ENCODE measurements at regions not wholly inside any gene's neighbourhood (a gene's known extent, or its start where the extent isn't known, plus 50 kb on each side); places are given as distances from the start of the nearest gene placed in this dataset.

DNA sequence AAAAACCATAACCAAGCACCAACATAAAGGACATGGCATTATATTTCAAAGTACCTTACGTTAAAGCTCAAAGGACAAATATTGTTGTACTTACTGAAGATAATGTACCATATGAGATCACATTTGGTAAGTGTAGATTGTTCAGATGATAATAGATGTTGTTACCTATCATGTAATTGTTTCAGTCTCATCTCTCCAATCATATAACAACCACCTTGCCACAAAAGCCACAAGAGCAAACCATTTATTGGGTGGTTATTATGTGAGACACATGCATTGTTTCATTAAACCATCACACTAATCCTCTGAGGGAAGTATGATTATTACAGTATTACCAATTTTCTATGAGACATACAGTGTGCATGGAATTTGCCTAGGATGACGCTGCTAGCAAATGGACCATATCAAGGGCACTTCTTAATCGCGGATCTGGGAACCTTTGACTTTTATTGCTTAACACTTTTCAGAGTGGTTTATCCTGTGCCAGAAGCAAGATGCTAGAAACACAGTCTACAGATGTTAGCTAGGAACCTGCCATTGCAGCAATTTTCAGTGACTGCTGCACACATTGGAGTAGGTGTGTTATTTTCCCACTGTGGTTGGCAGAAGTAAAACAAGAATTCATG lies 149.8 kb upstream of the AKIRIN2 start:
- no peak for DNase-seq (ENCODE audit: low read depth)

DNA sequence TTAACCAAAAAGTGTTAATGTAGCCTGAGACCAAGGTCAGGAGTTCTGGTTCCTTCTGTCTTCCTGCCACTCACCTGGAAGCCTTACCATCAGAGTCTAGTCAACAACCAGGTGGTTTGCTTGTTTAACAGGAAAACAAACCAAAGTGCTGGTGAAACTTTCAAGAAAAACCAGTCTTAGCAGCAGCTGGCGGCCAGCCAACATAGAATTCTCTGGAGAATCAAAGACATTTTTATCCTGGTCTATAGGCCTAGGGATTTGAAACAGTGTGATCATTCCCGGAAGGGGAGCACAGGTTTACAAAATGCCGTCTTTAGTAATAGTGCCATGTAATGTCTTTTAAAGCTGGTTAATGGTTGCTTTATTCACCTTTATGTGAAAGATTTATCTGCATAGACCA lies 146.6 kb upstream of the AKIRIN2 start:
- no peak for DNase-seq (ENCODE audit: low read depth)

DNA sequence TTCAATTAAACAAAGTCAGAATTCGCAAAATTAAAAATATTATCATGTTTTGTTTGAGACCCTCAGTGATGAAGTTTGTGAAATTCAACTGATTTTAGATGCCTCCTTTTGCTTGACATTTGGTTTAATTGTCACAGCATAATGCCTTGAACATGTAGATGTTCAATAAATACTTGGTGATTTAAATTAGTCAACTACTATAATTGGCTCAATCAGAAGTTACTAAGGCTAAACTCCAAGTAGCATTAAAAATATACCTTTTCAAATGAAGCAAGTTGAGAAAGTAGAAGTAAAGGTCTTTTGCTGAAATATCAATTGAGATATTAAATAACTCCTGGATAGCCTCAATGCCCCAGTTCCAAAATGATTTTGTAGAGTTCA lies 145.8 kb upstream of the AKIRIN2 start:
- no peak for DNase-seq (ENCODE audit: low read depth)

DNA sequence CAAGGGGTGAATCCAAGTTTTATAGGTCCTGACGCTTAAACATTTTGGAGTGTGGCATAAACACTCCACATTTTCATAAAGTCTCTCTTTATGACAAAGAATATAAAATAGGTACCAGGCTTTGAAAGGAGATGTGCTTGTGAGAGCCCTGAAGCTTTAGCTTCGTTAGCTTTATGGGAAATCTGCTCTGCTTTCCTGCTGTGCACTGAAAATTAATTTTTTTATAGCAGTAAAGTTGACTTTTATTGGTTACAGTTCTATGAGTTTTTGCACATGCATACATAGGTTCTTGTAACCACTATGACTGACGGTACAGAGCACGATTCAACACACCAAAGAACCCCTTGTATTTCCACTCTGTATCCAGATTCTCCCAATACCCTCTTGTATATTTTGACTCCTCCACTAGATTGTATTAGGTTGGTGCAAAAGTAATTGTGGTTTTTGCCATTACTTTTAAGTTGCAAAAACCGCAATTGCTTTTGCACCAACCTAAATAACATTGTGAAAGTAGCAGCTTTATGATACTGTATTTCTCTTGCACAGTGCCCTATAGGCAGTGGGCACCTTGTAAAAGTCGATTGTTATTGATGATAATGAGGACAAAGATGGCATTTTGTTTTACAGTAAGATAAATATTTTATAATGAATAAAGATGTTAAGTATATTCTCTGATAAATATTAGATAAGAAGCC lies 145.2 kb upstream of the AKIRIN2 start:
- DNase-seq (ENCODE audit: low read depth): no peak

DNA sequence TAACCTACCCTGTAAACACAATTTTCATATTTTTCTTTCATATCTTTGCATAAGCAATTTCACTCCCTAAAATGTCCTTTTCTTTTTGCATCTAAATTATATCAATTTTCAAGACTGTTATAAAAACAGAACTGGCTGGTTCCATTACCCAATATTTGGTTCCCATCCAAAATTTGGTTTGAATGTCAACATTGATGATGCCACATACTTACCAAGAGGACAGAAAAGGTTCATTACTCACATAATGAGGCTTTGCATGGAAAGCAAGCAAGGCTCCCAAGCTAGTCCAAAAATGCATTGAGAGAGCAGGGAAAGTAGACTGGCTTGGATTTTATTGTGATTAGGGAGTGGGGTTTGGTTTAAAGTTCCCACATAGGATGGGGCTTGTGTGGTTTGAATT lies 144.4 kb upstream of the AKIRIN2 start:
- DNase-seq (ENCODE audit: low read depth): no peak

DNA sequence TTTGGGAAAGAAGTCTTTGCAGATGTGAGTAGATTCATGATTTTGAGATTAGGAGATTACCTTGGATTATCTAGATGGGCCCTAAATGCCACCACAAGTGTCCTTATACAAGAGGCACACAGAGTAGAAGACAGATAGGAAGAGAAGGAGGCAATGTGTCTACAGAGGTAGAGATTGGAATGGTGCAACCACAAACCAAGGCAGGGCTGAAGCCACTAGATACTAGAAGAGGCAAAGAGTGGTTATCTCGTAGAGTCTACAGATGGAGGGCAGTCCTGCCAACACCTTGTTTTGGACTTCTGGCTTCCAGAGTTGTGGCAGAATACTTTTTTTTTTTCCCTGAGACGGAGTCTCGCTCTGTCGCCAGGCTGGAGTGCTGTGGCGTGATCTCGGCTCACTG lies 138.3 kb upstream of the AKIRIN2 start:
- no peak for DNase-seq (ENCODE audit: low read depth)

DNA sequence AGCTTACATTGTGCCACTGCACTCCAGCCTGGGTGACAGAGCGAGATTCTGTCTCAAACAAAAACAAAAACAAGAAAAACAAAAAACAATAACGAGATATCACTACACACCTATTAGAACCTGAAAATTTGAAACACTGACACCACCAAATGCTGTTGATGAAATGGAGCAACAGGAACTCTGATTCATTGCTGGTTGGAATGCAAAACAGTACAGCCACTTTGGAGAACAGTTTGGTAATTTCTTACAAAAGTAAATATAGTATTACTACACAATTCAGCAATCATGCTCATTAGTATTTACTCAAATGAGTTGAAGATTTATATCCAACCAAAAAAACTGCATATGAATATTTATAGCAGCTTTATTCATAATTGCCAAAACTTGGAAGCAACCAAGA lies 135.8 kb upstream of the AKIRIN2 start:
- no peak for DNase-seq (ENCODE audit: low read depth)

DNA sequence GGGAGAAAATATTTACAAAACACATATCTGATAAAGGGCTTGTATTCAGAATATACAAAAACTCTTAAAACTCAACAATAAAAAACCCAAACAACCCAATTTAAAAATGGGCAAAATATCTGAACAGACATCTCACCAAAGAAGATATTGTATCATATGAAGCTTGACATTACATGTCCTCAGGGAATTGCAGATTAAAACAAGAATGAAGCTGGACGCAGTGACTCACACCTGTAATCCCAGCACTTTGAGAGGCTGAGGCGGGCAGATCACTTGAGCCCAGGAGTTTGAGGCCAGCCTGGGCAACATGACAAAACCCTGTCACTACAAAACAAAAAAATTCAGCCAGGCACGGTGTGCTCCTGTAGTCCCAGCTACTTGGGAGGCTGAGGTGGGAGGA lies 135.4 kb upstream of the AKIRIN2 start:
- DNase-seq (ENCODE audit: low read depth): no peak

DNA sequence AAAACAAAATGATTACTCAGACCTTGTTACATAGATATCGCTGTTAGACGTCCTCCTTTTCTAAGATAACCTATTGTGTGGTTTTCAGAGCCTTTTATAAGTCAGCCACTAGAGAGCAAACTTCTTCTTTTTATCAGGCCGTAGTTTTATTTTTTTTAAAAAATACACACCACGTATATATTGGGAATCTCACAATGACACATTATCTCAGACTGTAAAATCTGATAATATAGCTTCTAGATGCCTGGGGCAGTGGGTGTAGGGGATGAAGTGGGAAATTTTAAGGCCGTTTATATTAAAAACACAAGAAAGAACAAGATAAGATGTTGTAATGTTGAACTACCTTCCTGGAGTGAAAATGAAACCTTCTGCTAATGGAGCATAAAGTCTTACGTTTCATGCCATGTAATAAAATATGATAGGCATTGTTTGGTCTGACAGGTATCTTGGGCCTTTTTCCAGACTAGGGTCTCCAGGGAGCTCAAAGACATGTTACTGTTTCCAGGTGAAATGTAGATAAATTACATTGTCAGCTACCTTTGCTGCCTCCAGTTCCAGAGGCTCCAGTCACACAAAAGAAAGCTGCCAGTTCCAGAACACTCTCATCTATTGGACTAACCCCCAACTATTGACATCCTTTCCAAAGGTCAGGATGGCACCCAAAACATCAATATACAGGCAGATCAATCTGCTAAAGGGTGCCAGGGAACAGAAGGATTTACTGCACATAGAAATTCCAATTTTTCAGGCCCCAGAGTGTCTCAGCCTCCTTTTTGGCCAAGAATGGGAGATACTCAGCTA lies 130.2 kb upstream of the AKIRIN2 start:
- no peak for DNase-seq (ENCODE audit: low read depth)

DNA sequence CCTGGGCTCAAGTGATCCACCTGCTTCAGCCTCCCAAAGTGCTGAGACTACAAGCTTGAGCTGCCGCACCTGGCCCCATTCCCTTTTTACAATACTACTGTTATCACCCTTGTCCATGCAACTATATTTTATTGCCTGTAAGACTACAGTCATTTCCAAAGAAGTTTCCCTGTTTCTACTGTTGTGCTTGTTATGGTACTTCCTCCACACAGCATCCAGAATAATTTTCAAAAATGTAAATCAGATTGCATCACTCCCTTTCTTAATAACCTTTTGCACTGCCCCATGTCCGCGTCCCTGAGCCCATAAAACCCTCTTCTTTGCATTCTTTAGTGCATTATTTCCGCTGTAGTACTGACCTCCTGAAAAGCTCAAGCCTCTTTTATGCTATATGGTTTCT lies 128.9 kb upstream of the AKIRIN2 start:
- DNase-seq (ENCODE audit: low read depth): no peak

DNA sequence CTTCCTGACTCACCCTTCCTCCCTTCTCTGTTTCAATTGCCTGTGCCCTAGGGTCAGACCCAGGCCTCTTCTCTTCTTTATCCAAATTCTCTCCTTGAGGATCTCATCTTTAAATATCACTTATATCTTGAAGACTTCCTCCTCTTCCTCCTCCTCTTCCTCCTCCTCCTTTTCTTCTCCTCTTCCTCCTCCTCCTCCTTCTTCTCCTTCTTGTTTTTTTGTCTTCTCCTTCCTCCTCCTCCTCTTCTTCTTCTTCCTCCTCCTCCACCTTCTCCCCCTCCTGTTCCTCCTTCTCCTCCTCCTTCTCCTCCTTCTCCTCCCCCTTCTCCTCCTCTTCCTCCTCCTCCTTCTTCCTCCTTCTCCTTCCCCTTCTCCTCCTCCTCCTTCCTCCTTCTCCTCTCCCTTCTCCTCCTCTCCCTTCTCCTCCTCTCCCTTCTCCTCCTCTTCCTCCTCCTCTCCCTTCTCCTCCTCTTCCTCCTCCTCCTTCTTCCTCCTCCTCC lies 127.6 kb upstream of the AKIRIN2 start:
- DNase-seq (ENCODE audit: low read depth): no peak

DNA sequence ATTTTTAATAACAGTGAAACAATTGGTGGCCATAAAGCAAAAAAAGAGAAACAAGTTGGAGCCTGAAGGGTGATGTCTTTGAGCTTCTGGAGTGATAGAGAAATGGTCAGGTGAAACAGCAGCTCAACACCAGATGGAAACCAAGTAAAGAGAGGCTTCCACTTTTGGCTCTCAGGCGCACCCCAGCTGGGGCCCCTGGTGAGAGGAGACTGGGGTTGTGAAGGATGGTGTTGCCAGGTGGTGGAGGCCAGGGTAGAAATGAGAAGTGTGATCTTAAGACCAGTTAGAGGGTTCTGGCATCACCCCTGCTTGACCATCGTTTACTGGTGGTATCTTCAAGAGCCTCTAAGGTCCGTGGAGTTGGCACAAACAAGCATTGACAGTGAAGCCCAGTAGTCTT lies 126.0 kb upstream of the AKIRIN2 start:
- no peak for DNase-seq (ENCODE audit: low read depth)

DNA sequence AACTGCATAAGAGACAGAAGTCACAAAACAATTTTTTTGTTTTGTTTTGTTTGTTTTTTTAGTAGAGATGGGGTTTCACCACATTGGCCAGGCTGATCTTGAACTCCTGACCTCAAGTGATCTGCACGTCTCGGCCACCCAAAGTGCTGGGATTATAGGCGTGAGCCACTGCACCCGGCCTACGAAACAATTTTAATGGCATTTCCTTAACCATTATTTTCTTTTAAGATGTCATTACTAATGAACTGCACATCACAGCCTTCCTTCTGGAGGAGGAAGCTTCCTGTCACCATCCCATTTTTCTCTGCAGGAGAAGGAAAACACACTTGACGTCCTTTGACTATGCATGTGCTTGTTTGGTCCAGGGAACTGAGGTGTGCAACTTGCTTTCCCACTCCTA lies 125.3 kb upstream of the AKIRIN2 start:
- DNase-seq (ENCODE audit: low read depth): no peak

DNA sequence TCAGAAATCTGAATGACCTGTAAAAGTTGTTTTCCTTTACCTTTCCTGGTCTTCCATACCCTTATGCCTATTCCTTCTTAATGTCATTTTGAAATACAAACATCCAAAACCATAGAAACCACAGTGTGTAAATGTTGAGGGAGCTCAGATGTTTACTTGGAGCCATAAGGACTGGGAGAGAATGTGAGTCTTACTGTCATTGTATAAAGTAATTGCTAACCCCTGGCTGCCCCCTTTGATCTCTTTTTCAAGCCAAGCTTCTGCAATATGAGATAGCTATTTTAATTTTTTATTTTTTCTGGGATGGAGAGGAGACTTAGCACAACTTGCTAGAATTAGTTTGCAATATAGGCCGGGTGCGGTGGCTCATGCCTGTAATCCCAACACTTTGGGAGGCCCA lies 124.4 kb upstream of the AKIRIN2 start:
- DNase-seq (ENCODE audit: low read depth): no peak

DNA sequence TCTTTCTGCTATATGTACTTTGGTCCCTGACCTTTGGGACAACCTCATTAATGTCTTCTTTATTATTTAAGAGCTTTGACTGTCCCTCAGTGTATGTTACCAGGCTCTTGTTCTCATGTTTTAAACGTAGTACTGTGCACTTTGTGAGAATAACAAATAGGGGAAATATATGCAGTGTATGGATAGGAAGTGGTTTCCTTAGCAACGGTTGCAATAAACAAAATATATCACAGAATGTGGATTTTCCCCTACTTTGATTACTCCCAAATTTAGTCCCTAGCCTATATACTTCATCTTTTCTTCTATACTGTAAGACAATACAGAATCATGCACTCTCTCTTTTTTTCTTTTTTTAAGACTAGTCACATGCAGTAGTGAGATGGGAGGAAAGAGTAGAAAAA lies 123.8 kb upstream of the AKIRIN2 start:
- DNase-seq (ENCODE audit: low read depth): no peak

DNA sequence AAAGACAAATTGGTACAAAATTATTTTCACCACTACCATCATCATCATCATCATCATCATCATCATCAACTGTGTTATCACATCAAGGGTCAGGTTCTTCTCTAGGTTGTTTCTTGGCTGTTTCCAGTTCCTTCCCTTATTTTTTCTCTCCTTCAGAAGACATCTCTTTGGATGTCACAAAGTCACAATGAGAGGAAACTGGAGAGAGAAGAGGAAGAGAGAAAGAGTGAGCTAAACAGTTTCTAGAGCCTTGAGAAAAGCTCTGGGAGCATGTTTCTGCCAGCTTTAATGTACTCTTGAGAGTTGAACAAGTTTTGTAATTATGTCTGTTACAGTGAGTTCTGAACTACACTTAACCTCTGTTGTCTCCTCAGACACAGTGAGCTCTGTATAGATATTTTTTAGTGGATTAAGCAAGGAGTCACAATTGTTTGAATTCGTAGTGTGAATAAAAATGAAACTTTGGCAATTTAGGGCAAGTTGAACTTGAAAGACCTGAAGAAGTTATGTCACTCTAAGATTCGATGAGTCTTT lies 123.0 kb upstream of the AKIRIN2 start:
- DNase-seq (ENCODE audit: low read depth): no peak

DNA sequence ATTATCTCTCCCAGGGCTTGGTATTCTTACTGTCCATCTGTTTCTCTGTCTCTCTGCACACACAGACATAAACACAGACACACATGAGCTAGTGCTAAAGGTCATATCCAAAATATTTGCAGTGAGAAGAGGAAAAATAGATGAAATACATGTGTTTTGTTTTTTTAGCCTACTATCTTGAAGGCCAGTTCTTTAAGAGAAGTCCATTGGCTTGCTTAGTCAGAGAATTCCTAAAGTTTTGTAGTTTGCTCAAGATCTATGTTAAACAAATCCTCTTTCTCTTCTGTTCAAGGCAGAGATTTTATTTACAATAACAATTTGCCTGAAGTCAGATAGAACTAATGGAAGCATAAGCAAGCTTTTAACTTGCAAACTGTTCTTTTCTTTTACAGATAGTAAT lies 120.0 kb upstream of the AKIRIN2 start:
- no peak for DNase-seq (ENCODE audit: low read depth)

DNA sequence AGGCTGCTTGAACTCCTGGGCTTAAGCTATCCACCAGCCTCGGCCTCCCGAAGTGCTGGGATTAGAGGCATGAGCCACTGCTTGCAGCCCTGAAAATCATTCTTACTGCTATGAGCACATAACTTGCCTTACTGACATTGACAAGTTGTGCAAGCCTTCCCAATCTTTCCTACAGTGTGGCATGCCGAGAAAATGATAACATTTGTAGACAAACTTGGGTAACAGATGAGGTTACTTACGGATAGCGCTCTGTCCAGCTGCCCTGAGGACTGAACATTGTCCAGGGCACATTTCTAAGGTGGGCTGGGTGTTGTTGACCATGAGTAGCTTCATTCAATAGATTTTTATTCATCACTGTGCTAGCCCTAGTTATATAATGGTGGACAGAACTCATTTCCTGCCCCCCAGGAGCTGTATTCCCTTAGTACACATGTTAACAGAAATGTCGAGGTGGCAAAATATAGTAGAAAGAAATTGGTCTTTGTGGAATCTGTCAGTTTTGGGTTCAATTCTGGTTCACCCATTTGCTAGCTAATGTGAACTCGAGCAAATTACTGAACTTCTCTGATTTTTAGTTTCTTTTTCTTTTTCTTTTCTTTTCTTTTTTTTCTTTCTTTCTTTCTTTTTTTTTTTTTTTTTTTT lies 118.4 kb upstream of the AKIRIN2 start:
- DNase-seq (ENCODE audit: low read depth): no peak

DNA sequence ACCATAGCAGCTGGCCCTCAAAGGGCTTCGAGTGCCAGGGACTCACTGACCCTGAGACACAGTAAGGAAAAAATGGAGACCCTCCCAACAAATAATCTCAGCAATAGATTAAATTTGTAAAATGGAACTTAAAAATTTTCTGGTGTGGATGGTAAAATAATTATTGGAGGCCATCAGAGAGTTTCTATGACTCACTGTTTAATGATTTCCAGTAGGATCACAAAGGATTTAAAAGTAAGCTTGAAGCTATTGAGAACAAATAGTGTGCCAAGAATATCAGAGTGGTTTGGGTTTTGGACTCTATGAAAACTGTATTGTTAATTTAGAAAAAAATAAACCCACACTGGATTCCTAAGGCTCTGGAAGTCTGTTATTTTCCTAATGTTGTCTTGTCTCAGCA lies 115.2 kb upstream of the AKIRIN2 start:
- peak; percentile 59 for DNase-seq (ENCODE audit: low read depth)

DNA sequence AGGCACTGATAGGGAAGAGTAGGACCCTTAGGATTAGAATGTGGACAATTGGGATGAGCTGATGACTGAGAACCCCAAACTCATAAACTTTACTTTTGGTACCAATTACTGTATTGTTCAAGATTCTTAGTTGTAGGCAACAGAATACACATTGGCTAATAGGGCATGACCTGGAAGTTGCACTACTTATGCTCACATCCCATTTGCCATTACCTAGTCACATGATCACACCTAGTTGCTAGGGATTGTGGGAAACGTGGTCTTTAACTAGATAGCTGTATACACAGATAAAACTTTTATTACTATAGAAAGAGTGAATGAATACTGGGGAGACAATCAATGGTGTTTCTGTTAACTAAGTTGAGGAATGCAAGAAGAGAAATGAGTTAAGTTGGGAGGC lies 113.4 kb upstream of the AKIRIN2 start:
- DNase-seq (ENCODE audit: low read depth): no peak

DNA sequence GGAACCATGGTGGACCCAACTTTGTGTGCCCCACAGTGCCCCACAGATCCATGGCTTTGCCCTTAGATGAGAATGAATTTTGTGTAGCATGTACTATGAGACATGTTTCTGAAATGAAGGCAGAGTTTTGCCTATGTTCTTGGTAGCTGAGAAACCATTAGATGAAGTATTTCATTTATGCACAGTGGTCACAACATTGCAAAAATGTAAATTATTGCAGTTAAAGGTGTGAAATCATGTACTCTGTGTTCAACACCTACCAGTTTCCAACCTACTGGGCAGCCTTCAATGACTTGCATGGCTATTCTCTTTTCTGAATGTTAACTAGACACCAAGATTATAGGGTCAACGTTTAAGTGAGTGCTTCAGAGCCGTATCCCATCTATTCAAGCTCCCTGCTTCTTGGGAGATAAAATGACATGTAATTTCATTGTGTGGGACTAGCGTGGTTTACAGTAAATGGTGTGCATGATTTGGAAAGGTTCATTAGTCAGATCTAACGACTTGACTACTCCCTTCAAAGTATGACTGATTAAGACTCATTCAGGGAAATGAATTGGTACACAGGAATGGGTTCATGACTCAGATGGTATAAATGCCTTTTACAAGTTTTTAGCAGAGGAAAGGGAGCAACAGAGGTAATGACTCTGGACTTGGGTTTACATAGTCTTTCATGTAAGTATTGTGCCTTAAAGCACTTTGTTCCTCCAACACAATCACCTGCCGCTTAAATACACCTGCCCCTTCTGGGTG lies 106.1 kb upstream of the AKIRIN2 start:
- DNase-seq (ENCODE audit: low read depth): peak; percentile 64

DNA sequence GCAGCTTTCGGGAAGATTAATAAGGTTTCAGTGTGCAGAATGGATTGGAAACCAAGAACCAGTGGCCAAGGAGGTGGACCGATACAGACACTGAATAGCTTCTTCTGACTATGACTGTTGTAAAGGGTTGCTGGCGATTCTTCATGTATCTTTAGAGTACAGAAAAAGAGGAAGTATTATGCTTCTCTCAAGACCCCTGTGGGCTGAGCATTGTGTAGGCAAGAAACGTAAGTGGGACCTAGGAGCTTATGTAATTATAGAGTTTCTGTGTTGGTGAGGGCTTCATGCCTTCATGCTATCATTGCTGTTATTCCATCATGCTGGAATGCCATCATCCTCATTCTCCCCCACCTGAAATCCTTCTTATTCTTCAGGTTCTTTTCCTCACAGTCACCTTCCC lies 105.4 kb upstream of the AKIRIN2 start:
- no peak for DNase-seq (ENCODE audit: low read depth)
